ENCODE measurements at regions not wholly inside any gene's neighbourhood (a gene's known extent, or its start where the extent isn't known, plus 50 kb on each side); places are given as distances from the start of the nearest gene placed in this dataset.

GRCh38 chr9:78091731-78092130 is 60.1 kb upstream of the GNAQ start:
- TF ChIP-seq FOXK2 (IDR thresholded peaks at IDR 0.05) (no peak), PKNOX1 (IDR thresholded peaks at IDR 0.05) (no peak), BHLHE40 (IDR thresholded peaks at IDR 0.05; ENCODE audit: borderline replicate concordance) (no peak), SUZ12 (IDR thresholded peaks at IDR 0.05) (no peak)

Data from HEK293T (cell line).